Panc1 (cell line): ENCODE measurements at regions not wholly inside any gene's neighbourhood (a gene's known extent, or its start where the extent isn't known, plus 50 kb on each side); places are given as distances from the start of the nearest gene placed in this dataset.
"Not testable (repeated sequence)": the region's sequence is repeated elsewhere in the genome, so short reads cannot be mapped to it uniquely, and the experiment has no call there.

ENCODE experiments used
- ATAC-seq: fragments of 200-7000 bp; cut with Tn5 transposase; 2 replicates; pipeline ENCODE4 v1.9.1; 2020; ENCODE audit warnings: mild to moderate bottlenecking, moderate library complexity
- BruUV-seq: library from RNA; stranded (reverse); fragments of 400-500 nt; replicated peaks from 2 replicates; lab custom pipeline; 2021; lab: Mats Ljungman, UMichigan
- CTCF ChIA-PET: fragments of 300-600 bp; sonication (Branson Sonifier 250); formaldehyde crosslinking; loops from one replicate; lab custom pipeline; 2022; ENCODE audit warnings: antibody characterized with exemption; lab: Charles Lee
- POLR2A ChIA-PET: fragments of 300-600 bp; sonication (Branson Sonifier 250); formaldehyde crosslinking; loops from one replicate; lab custom pipeline; 2022; ENCODE audit warnings: antibody characterized with exemption; lab: Charles Lee
- DNase-seq: peaks from one replicate; pipeline ENCODE4 v3.0.0-alpha.2; 2010; ENCODE audit warnings: low read depth, low spot score
- H3K27ac ChIP-seq: 2 replicates; pipeline ENCODE4 v1.5.1; 2011; ENCODE audit warnings: mild to moderate bottlenecking, low read length, inconsistent platforms
- H3K27me3 ChIP-seq: fragments of 200-500 bp; sonication (Bioruptor generic); 2 replicates; pipeline ENCODE4 v1.6.0; 2014; ENCODE audit warnings: low read length, inconsistent platforms; ENCODE audit not compliant: control insufficient read depth, insufficient read depth
- H3K36me3 ChIP-seq: fragments of 200-500 bp; sonication (Bioruptor generic); 2 replicates; pipeline ENCODE4 v1.5.1; 2014; ENCODE audit warnings: inconsistent platforms, mild to moderate bottlenecking, low read length, moderate library complexity; ENCODE audit not compliant: control insufficient read depth, insufficient read depth
- H3K4me1 ChIP-seq: 2 replicates; pipeline ENCODE4 v1.5.1; 2011; ENCODE audit warnings: inconsistent platforms, mild to moderate bottlenecking, low read length, moderate library complexity; ENCODE audit not compliant: control insufficient read depth, insufficient read depth
- H3K4me3 ChIP-seq, 2 experiments: 2 replicates each; pipeline ENCODE4 v1.5.1; 2011 to 2012; ENCODE audit warnings: low read depth in 2 of 2, low read length in 2 of 2, mild to moderate bottlenecking in 2 of 2, inconsistent platforms in 1 of 2, moderate library complexity in 1 of 2
- H3K9me3 ChIP-seq: fragments of 200-500 bp; sonication (Bioruptor generic); 2 replicates; pipeline ENCODE4 v1.5.1; 2014; ENCODE audit warnings: low read depth, mild to moderate bottlenecking, inconsistent platforms, low read length, moderate library complexity; ENCODE audit not compliant: control insufficient read depth, insufficient read depth
- CTCF ChIP-seq: fragments of 450-650 bp; IDR thresholded peaks from 2 replicates; pipeline ENCODE4 v1.5.1; 2017; ENCODE audit warnings: mild to moderate bottlenecking
- POLR2AphosphoS5 ChIP-seq: IDR thresholded peaks from 2 replicates; pipeline ENCODE4 v1.6.1; 2012; ENCODE audit warnings: mild to moderate bottlenecking, low read depth, low read length, moderate library complexity
- SIN3A ChIP-seq: IDR thresholded peaks from 2 replicates; pipeline ENCODE4 v1.6.1; 2012; ENCODE audit warnings: low read depth, mild to moderate bottlenecking, low read length, moderate library complexity, borderline replicate concordance; ENCODE audit not compliant: insufficient read depth
- TCF7L2 ChIP-seq: IDR thresholded peaks from 2 replicates; pipeline ENCODE4 v1.6.1; 2011; ENCODE audit warnings: mild to moderate bottlenecking, low read depth, low read length, inconsistent platforms
- in situ Hi-C: cut with HindIII; loops from 2 replicates; pipeline ENCODE4 v1.10.0; 2016; ENCODE audit warnings: low sequenced_read_pairs, low pct_unique_long_range_greater_than_20kb
- intact Hi-C: fragments of 100-400 bp; cut with micrococcal nuclease; formaldehyde crosslinking; loops from one replicate; pipeline ENCODE4 v1.10.0; 2022; ENCODE audit not compliant: unreplicated experiment
- TF ChIP-seq, protein P1 (sequence below), 2 experiments: IDR thresholded peaks; 2 replicates each; pipeline ENCODE4 v1.6.1; 2011 to 2012; ENCODE audit warnings: low read depth in 2 of 2, control low read depth in 1 of 2, low read length in 1 of 2, mild to moderate bottlenecking in 1 of 2, moderate library complexity in 1 of 2; ENCODE audit not compliant: insufficient read depth in 1 of 2

DNA sequence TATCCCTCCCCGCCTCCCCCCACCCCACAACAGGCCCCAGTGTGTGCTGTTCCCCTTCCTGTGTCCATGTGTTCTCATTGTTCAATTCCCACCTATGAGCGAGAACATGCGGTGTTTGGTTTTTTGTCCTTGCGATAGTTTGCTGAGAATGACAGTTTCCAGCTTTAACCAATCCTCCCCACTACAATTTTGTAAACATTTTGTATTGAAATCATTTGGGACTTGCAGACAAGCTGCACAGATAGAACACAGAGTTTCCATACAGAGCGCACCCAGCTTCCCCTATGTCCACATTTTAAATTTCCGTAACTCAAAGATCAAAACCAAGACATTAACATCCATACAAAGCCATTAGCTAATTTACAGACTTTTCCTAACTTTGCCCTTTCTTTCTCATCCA lies 188.4 kb upstream of the WWC1 start:
- CTCF ChIA-PET, H3K4me3 ChIP-seq, H3K27ac ChIP-seq, H3K4me1 ChIP-seq, intact Hi-C loops, BruUV-seq, H3K27me3 ChIP-seq, DNase-seq, ATAC-seq, in situ Hi-C loops, H3K9me3 ChIP-seq, H3K36me3 ChIP-seq: not testable (repeated sequence)
- POLR2A ChIA-PET = interaction anchor here (0.7 kb wide), 1 partner anchor 781 kb away, joined by 4 read pairs; no protein-coding TSS in a partner anchor

- ATAC-seq (no peak), DNase-seq (no peak)
- no peaks in the 10 kb centered on the region for H3K9me3 ChIP-seq
- H3K27me3 ChIP-seq = peaks cover 3% of the 10 kb centered on the region; the same call in 1 of the 2 replicates
- H3K36me3 ChIP-seq = no peaks in the 10 kb centered on the region
- H3K4me3 ChIP-seq = no peak overlapping the region
- POLR2A ChIA-PET = no interaction called here
- BruUV-seq = no TSS peak
- in situ Hi-C loops (no loop called here), intact Hi-C loops (no loop called here)
- TF ChIP-seq, protein P1, sequence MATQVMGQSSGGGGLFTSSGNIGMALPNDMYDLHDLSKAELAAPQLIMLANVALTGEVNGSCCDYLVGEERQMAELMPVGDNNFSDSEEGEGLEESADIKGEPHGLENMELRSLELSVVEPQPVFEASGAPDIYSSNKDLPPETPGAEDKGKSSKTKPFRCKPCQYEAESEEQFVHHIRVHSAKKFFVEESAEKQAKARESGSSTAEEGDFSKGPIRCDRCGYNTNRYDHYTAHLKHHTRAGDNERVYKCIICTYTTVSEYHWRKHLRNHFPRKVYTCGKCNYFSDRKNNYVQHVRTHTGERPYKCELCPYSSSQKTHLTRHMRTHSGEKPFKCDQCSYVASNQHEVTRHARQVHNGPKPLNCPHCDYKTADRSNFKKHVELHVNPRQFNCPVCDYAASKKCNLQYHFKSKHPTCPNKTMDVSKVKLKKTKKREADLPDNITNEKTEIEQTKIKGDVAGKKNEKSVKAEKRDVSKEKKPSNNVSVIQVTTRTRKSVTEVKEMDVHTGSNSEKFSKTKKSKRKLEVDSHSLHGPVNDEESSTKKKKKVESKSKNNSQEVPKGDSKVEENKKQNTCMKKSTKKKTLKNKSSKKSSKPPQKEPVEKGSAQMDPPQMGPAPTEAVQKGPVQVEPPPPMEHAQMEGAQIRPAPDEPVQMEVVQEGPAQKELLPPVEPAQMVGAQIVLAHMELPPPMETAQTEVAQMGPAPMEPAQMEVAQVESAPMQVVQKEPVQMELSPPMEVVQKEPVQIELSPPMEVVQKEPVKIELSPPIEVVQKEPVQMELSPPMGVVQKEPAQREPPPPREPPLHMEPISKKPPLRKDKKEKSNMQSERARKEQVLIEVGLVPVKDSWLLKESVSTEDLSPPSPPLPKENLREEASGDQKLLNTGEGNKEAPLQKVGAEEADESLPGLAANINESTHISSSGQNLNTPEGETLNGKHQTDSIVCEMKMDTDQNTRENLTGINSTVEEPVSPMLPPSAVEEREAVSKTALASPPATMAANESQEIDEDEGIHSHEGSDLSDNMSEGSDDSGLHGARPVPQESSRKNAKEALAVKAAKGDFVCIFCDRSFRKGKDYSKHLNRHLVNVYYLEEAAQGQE (IDR thresholded peaks at IDR 0.05; ENCODE audit: insufficient read depth in 1 of 2, low read depth in 2 of 2, low read length in 1 of 2) = no peak
- no peak for TF ChIP-seq TCF7L2
- no peak for TF ChIP-seq CTCF
- no peak for TF ChIP-seq POLR2AphosphoS5
- no peak for TF ChIP-seq SIN3A
- no peaks in the 10 kb centered on the region for H3K4me1 ChIP-seq
- H3K27ac ChIP-seq = no peak overlapping the region
- CTCF ChIA-PET = no interaction called here
These were observed 187.1 kb upstream of the WWC1 start for GRCh38 chr5:168104350-168104749.

DNA sequence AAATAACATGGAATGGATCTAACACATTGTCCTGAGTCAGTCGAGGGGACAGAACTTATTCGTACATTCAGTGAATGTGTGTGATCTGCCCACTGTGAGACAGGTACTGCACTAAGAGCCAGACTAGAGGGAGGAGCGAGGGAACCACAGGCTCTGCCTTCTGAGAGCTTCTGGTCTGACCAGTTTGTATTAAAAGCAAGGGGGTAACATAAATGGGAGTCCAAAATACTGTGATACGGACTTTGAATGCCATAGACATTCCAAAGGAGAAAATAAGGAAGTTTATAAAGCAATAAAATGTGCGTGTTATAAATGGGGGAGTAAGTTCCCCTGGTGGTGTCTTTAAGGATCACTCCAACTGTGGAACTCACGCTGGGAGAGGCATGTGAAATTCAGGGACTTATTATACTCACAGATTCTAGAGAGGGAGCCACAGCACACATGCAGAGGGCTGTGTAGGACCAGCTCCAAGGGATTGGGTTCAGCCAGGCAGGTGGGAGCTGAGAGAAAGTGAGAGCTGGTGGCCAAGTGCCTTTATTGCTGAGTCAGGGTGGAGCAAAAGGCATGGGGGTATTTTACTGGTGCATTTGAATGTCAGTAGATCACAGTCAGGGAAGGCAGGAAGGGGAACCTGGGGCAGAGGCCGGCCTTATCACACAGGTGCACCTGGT lies 186.5 kb upstream of the WWC1 start:
- H3K9me3 ChIP-seq = no peaks in the 10 kb centered on the region
- no peak overlapping the region for H3K4me3 ChIP-seq
- H3K36me3 ChIP-seq = no peaks in the 10 kb centered on the region
- no peak overlapping the region for H3K27ac ChIP-seq
- ChIA-PET POLR2A (no interaction called here), CTCF (no interaction called here)
- peaks cover 3% of the 10 kb centered on the region; the same call in 1 of the 2 replicates for H3K27me3 ChIP-seq
- ATAC-seq = no peak
- no TSS peak for BruUV-seq
- in situ Hi-C loops = no loop called here
- TF ChIP-seq TCF7L2 = no peak
- no peak for TF ChIP-seq POLR2AphosphoS5
- TF ChIP-seq SIN3A = no peak
- no peak for TF ChIP-seq CTCF
- TF ChIP-seq, protein P1 (IDR thresholded peaks at IDR 0.05; ENCODE audit: insufficient read depth in 1 of 2, low read depth in 2 of 2, low read length in 1 of 2) = no peak
- intact Hi-C loops = no loop called here
- no peaks in the 10 kb centered on the region for H3K4me1 ChIP-seq
- no peak for DNase-seq
